GM12875 (cell line): ENCODE measurements at regions not wholly inside any gene's neighbourhood (a gene's known extent, or its start where the extent isn't known, plus 50 kb on each side); places are given as distances from the start of the nearest gene placed in this dataset.

ENCODE experiments used
- H3K4me3 ChIP-seq: one replicate; pipeline ENCODE4 v1.5.1; 2011; ENCODE audit warnings: low read depth, low read length, control low read depth
- CTCF ChIP-seq: IDR thresholded peaks from 2 replicates; pipeline ENCODE4 v1.5.1; 2011; ENCODE audit warnings: low read depth, mild to moderate bottlenecking, control low read depth, inconsistent platforms, low read length, moderate library complexity, borderline replicate concordance; ENCODE audit not compliant: insufficient read depth

DNA sequence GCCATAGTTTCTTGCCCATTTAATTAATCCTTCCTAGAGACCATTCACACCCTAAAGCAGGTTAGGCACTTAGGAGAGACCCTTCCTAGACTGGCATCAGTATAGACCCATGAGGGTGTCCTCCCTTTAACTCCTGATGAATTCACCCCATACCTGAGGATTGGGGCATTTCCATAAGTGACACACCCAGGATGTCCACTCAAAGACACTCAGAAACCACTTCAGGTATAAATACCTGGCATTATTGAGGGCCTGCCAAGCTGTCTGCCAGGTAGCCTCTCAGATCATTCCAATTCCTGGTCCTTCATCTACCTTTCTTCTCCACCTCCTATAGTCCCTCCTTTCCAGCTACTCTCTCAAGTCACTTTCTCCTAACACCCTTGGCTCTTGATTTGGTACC is 57.5 kb upstream of the SLC14A2 start:
- no peak for TF ChIP-seq CTCF
- no peak overlapping the region for H3K4me3 ChIP-seq

- H3K4me3 ChIP-seq: no peak overlapping the region
- TF ChIP-seq CTCF: no peak
Measured at GRCh38 chr18:45559258-45559657, 56.0 kb upstream of the SLC14A2 start.

DNA sequence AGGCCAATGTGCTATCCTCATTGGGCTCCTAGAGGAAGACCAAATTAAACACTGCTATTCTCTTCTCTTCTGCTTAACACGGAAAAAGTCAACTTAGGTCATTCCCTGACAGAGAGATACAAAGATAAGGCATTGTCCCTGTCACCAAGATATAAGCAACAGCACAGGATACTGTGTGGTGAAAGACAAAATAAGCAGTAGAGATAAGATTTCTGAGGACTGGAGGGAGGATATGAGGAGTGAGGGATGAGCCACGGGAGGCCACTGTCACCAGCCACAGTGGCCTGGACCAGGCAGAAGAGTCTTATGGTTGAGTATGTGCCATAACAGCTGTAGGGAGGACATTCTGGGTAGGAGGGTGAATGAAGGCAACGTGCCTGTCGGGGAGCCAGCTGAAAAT is 54.4 kb upstream of the SLC14A2 start:
- TF ChIP-seq CTCF: no peak
- H3K4me3 ChIP-seq: no peak overlapping the region

- no peak overlapping the region for H3K4me3 ChIP-seq
- no peak for TF ChIP-seq CTCF
Measured at GRCh38 chr18:45562567-45563479, 52.5 kb upstream of the SLC14A2 start.

DNA sequence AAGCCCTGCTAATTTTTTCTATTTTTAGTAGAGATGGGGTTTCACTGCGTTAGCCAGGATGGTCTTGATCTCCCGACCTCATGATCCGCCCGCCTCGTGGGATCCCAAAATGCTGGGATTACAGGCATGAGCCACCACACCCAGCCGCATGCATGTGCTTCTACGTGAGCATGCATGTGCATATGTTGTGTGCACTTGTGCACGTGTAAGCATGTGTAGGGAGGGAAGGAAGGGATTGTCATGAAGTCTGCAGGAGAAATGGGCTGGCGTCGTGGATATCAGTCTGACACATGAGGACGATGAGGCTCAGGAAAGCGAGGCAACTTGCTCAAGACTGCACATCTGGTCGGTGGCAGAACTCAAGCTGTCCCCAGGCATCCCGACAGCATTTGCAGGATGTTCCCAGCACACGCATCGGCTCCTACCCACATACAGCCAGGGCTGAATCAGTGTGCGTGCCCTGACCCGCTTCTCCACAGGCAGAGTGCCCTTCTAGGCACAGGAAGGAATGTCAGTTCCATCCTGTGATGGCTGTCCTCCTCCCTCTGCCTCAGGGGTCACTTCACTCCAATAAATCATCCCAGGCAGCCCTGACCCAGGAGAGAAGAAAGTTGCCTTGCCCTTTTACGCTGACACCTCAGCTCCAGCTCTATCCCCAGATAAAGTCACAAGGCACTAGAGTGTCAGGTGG is 49.9 kb upstream of the SLC14A2 start:
- H3K4me3 ChIP-seq: no peak overlapping the region
- TF ChIP-seq CTCF: no peak
